H1 (cell line): ENCODE measurements at regions not wholly inside any gene's neighbourhood (a gene's known extent, or its start where the extent isn't known, plus 50 kb on each side); places are given as distances from the start of the nearest gene placed in this dataset.
"Not testable (repeated sequence)": the region's sequence is repeated elsewhere in the genome, so short reads cannot be mapped to it uniquely, and the experiment has no call there.

Experiments used
- CTCF ChIA-PET: fragments of 300-600 bp; sonication (Branson Sonifier 250); formaldehyde crosslinking; loops from one replicate; lab custom pipeline; 2021; ENCODE audit not compliant: partially characterized antibody; lab: Charles Lee
- POLR2A ChIA-PET: fragments of 300-600 bp; sonication (Branson Sonifier 250); formaldehyde crosslinking; loops from one replicate; lab custom pipeline; 2021; ENCODE audit warnings: inconsistent platforms; ENCODE audit not compliant: partially characterized antibody; lab: Charles Lee
- DNase-seq, 2 experiments: peaks; one replicate each; pipeline versions ENCODE4 v3.0.0 to v3.0.0-alpha.2; 2010 to 2022; ENCODE audit warnings: low spot score in 2 of 2, low read depth in 1 of 2, mixed read lengths in 1 of 2
- FAIRE-seq: peaks from 2 replicates; lab custom pipeline; 2011; peaks lifted over from hg19 to GRCh38; lab: Jason Lieb, UNC
- H2AFZ ChIP-seq: 2 replicates; pipeline ENCODE4 v1.8.1; 2012; ENCODE audit warnings: low read length, inconsistent platforms
- H2AK5ac ChIP-seq: 2 replicates; pipeline ENCODE4 v1.6.1; 2013; ENCODE audit warnings: low read depth, low read length
- H2BK120ac ChIP-seq: replicated peaks from 2 replicates; pipeline ENCODE3; 2013; ENCODE audit warnings: low read depth, low read length, inconsistent platforms
- H2BK12ac ChIP-seq: 2 replicates; pipeline ENCODE4 v1.6.1; 2013; ENCODE audit warnings: low read depth, low read length
- H2BK15ac ChIP-seq: 2 replicates; pipeline ENCODE4 v1.6.1; 2013; ENCODE audit warnings: low read length
- H2BK20ac ChIP-seq: 2 replicates; pipeline ENCODE4 v1.6.1; 2013; ENCODE audit warnings: low read length
- H2BK5ac ChIP-seq: 2 replicates; pipeline ENCODE4 v1.6.1; 2013; ENCODE audit warnings: low read depth, low read length
- H3K14ac ChIP-seq: 2 replicates; pipeline ENCODE4 v1.6.1; 2013; ENCODE audit warnings: inconsistent platforms; ENCODE audit not compliant: insufficient read length
- H3K18ac ChIP-seq: 2 replicates; pipeline ENCODE4 v1.6.1; 2013; ENCODE audit warnings: low read length; ENCODE audit errors: extremely low read depth
- H3K23ac ChIP-seq: 2 replicates; pipeline ENCODE4 v1.6.1; 2013; ENCODE audit warnings: inconsistent platforms; ENCODE audit not compliant: insufficient read length
- H3K23me2 ChIP-seq: 2 replicates; pipeline ENCODE4 v1.6.1; 2013; ENCODE audit warnings: low read depth, low read length
- H3K27ac ChIP-seq: 2 replicates; pipeline ENCODE4 v1.6.1; 2011; ENCODE audit warnings: low read depth, low read length, inconsistent platforms
- H3K27me3 ChIP-seq, 4 experiments: replicated peaks in 1 of 4; 1 replicate in 1 of 4; 2 replicates in 3 of 4; pipeline versions ENCODE4 v1.6.1 to v1.8.1; 2011 to 2013; ENCODE audit warnings: low read length in 3 of 4, mild to moderate bottlenecking in 3 of 4, inconsistent platforms in 2 of 4, mixed read lengths in 2 of 4, moderate library complexity in 1 of 4; ENCODE audit not compliant: control insufficient read depth in 3 of 4, insufficient read depth in 3 of 4; ENCODE audit errors: extremely low read depth in 1 of 4
- H3K36me3 ChIP-seq, 4 experiments: 2 replicates each; pipeline versions ENCODE4 v1.6.1 to v1.8.1; 2011 to 2013; ENCODE audit warnings: mild to moderate bottlenecking in 4 of 4, low read length in 3 of 4, moderate library complexity in 2 of 4, control low read depth in 1 of 4, inconsistent platforms in 1 of 4; ENCODE audit not compliant: insufficient read depth in 4 of 4, control insufficient read depth in 2 of 4
- H3K4ac ChIP-seq: replicated peaks from 2 replicates; pipeline ENCODE3; 2013; ENCODE audit warnings: low read length, low read depth, mixed read lengths, inconsistent platforms; ENCODE audit not compliant: insufficient read length
- H3K4me1 ChIP-seq, 4 experiments: replicated peaks in 1 of 4; 1 replicate in 1 of 4; 2 replicates in 3 of 4; pipeline versions ENCODE4 v1.6.1 to v1.8.1; 2011 to 2013; ENCODE audit warnings: low read length in 3 of 4, inconsistent platforms in 2 of 4, mixed read lengths in 1 of 4; ENCODE audit not compliant: insufficient read depth in 4 of 4, control insufficient read depth in 3 of 4
- H3K4me2 ChIP-seq, 2 experiments: 2 replicates each; pipeline versions ENCODE4 v1.6.1 to v1.8.1; 2011 to 2013; ENCODE audit warnings: low read depth in 2 of 2, low read length in 2 of 2, control low read depth in 1 of 2, inconsistent platforms in 1 of 2, mild to moderate bottlenecking in 1 of 2; ENCODE audit not compliant: insufficient read depth in 1 of 2
- H3K4me3 ChIP-seq, 4 experiments: fragments of 200-600, 300-600 bp in 1 of 4; sonication (generic), shearing (Covaris generic), sonication (Bioruptor Twin) in 1 of 4; 2 replicates each; pipeline versions ENCODE4 v1.5.1 to v1.8.1; 2011 to 2016; ENCODE audit warnings: low read length in 4 of 4, low read depth in 3 of 4, control low read depth in 2 of 4, inconsistent platforms in 2 of 4, mild to moderate bottlenecking in 2 of 4, mixed read lengths in 1 of 4, moderate library complexity in 1 of 4; ENCODE audit not compliant: insufficient read depth in 2 of 4; ENCODE audit errors: extremely low read depth in 1 of 4
- H3K56ac ChIP-seq: replicated peaks from 2 replicates; pipeline ENCODE3; 2013; ENCODE audit warnings: low read depth, mild to moderate bottlenecking, mixed read lengths, low read length, inconsistent platforms; ENCODE audit not compliant: insufficient read length
- H3K79me1 ChIP-seq: 2 replicates; pipeline ENCODE4 v1.6.1; 2013; ENCODE audit warnings: low read depth, low read length, control low read depth
- H3K79me2 ChIP-seq, 2 experiments: 2 replicates each; pipeline versions ENCODE4 v1.6.1 to v1.8.1; 2012 to 2013; ENCODE audit warnings: low read length in 2 of 2, mild to moderate bottlenecking in 2 of 2, inconsistent platforms in 1 of 2; ENCODE audit not compliant: insufficient read depth in 2 of 2, control insufficient read depth in 1 of 2
- H3K9ac ChIP-seq, 4 experiments: replicated peaks in 1 of 4; 1 replicate in 1 of 4; 2 replicates in 3 of 4; pipeline versions ENCODE4 v1.6.1 to v1.8.1; 2011 to 2013; ENCODE audit warnings: low read depth in 3 of 4, low read length in 3 of 4, control low read depth in 2 of 4, mild to moderate bottlenecking in 2 of 4, moderate library complexity in 2 of 4, inconsistent platforms in 1 of 4; ENCODE audit errors: extremely low read depth in 1 of 4
- H3K9me3 ChIP-seq, 2 experiments: 2 replicates each; pipeline versions ENCODE4 v1.6.1 to v1.8.1; 2012 to 2013; ENCODE audit warnings: mild to moderate bottlenecking in 2 of 2, moderate library complexity in 2 of 2, control low read depth in 1 of 2, inconsistent platforms in 1 of 2, low read depth in 1 of 2, low read length in 1 of 2, mixed read lengths in 1 of 2; ENCODE audit not compliant: insufficient read depth in 2 of 2
- H4K20me1 ChIP-seq, 2 experiments: replicated peaks in 1 of 2; 2 replicates each; pipeline versions ENCODE3 to v1.8.1; 2011 to 2013; ENCODE audit warnings: inconsistent platforms in 2 of 2, low read length in 2 of 2, mild to moderate bottlenecking in 1 of 2; ENCODE audit not compliant: insufficient read depth in 2 of 2, control insufficient read depth in 1 of 2
- H4K5ac ChIP-seq: 2 replicates; pipeline ENCODE4 v1.6.1; 2013; ENCODE audit warnings: low read length, low read depth, mixed read lengths, inconsistent platforms; ENCODE audit not compliant: insufficient read length
- H4K8ac ChIP-seq: 2 replicates; pipeline ENCODE4 v1.8.0; 2013; ENCODE audit warnings: mild to moderate bottlenecking, moderate library complexity, low read length, inconsistent platforms; ENCODE audit not compliant: insufficient read depth; ENCODE audit errors: extremely low read depth
- H4K91ac ChIP-seq: replicated peaks from 2 replicates; pipeline ENCODE3; 2013; ENCODE audit warnings: low read length, mixed read lengths, inconsistent platforms; ENCODE audit not compliant: insufficient read length
- KDM5A ChIP-seq: fragments of 200-600 bp; IDR thresholded peaks from 2 replicates; pipeline ENCODE4 v1.7.1; 2012; ENCODE audit warnings: mild to moderate bottlenecking, low read length, inconsistent platforms, mixed read lengths
- WGBS, 2 experiments: shearing (Covaris generic) in 1 of 2; methylation state at CpG; one replicate each; pipeline versions ENCODE4 v1.1.6 to v1.1.7; 2013 to 2015; ENCODE audit warnings: low lambda C conversion rate in 2 of 2, mixed read lengths in 2 of 2, inconsistent platforms in 1 of 2, low coverage in 1 of 2, missing lambda C conversion rate in 1 of 2; ENCODE audit not compliant: insufficient replicate concordance in 2 of 2, insufficient coverage in 1 of 2, insufficient read length in 1 of 2; ENCODE audit errors: extremely low coverage in 1 of 2, missing lambda C conversion rate in 1 of 2; 5-methylcytosine and 5-hydroxymethylcytosine counted together

GRCh38 chr6:6074190-6074589 lies 67.5 kb upstream of the NRN1 start (continued):
- TF ChIP-seq KDM5A, result no peak

- H4K8ac ChIP-seq, H2BK5ac ChIP-seq, POLR2A ChIA-PET, H2BK15ac ChIP-seq, H4K5ac ChIP-seq, H2AK5ac ChIP-seq, H3K18ac ChIP-seq, H3K27ac ChIP-seq, H3K36me3 ChIP-seq, H3K4me1 ChIP-seq, H3K23ac ChIP-seq, H3K9ac ChIP-seq, H2BK12ac ChIP-seq, H3K4me3 ChIP-seq, H4K91ac ChIP-seq, FAIRE-seq, H2BK120ac ChIP-seq, H4K20me1 ChIP-seq, H3K79me2 ChIP-seq, H3K56ac ChIP-seq, H2BK20ac ChIP-seq, H3K23me2 ChIP-seq, H3K4ac ChIP-seq, H3K4me2 ChIP-seq, H3K79me1 ChIP-seq, H3K27me3 ChIP-seq, H3K14ac ChIP-seq, H2AFZ ChIP-seq, DNase-seq: not testable (repeated sequence)
- H3K9me3 ChIP-seq, result peaks cover 10 to 11% of the 10 kb centered on the region in 2 experiments; a peak in 2 of 4 replicates
- 94% methylated on average over 5 of the region's 5 CpGs; no CpG with 5 or more reads in 1 of the 2 experiments for WGBS, 2 experiments
- CTCF ChIA-PET, result interaction anchor here (1.7 kb wide), 1 partner anchor 10 kb away, joined by 12 read pairs; no protein-coding TSS in a partner anchor
These were observed 61.4 kb upstream of the NRN1 start for GRCh38 chr6:6068157-6068556.
